ENCODE measurements at regions not wholly inside any gene's neighbourhood (a gene's known extent, or its start where the extent isn't known, plus 50 kb on each side); places are given as distances from the start of the nearest gene placed in this dataset.

- DNase-seq, result no peak
These were observed 93.0 kb downstream of the PPP1R3A start for GRCh38 chr7:113825832-113826231.

GRCh38 chr7:113824117-113824823, 94.5 kb downstream of the PPP1R3A start:
- no peak for DNase-seq

- no peak for DNase-seq
These were observed 99.3 kb downstream of the PPP1R3A start for GRCh38 chr7:113819474-113819873.

- DNase-seq, result no peak
These were observed 102.2 kb downstream of the PPP1R3A start for GRCh38 chr7:113816639-113817038.

- DNase-seq, result no peak
These were observed 105.3 kb downstream of the PPP1R3A start for GRCh38 chr7:113813471-113813870.

GRCh38 chr7:113812591-113813255, 106.1 kb downstream of the PPP1R3A start:
- DNase-seq, result no peak

GRCh38 chr7:113810080-113810744, 108.6 kb downstream of the PPP1R3A start:
- no peak for DNase-seq

GRCh38 chr7:113809581-113809980, 109.2 kb downstream of the PPP1R3A start:
- no peak for DNase-seq

GRCh38 chr7:113806633-113807327, 112.0 kb downstream of the PPP1R3A start:
- DNase-seq, result no peak

GRCh38 chr7:113805976-113806375, 112.8 kb downstream of the PPP1R3A start:
- DNase-seq, result no peak

GRCh38 chr7:113804475-113805095, 114.2 kb downstream of the PPP1R3A start:
- no peak for DNase-seq

GRCh38 chr7:113801751-113802150, 117.1 kb downstream of the PPP1R3A start:
- no peak for DNase-seq

GRCh38 chr7:113800826-113801225, 118.0 kb downstream of the PPP1R3A start:
- no peak for DNase-seq

- DNase-seq, result no peak
These were observed 118.9 kb downstream of the PPP1R3A start for GRCh38 chr7:113799896-113800295.

GRCh38 chr7:113797420-113798010, 121.3 kb downstream of the PPP1R3A start:
- no peak for DNase-seq

GRCh38 chr7:113796557-113796956, 122.3 kb downstream of the PPP1R3A start:
- no peak for DNase-seq

GRCh38 chr7:113794573-113794972, 124.2 kb downstream of the PPP1R3A start:
- DNase-seq, result no peak

GRCh38 chr7:113793171-113793570, 125.6 kb downstream of the PPP1R3A start:
- DNase-seq, result no peak

- no peak for DNase-seq
These were observed 128.8 kb downstream of the PPP1R3A start for GRCh38 chr7:113790025-113790424.

GRCh38 chr7:113787106-113787505, 131.7 kb downstream of the PPP1R3A start:
- no peak for DNase-seq

GRCh38 chr7:113784956-113785355, 133.9 kb downstream of the PPP1R3A start:
- no peak for DNase-seq

- no peak for DNase-seq
These were observed 134.5 kb downstream of the PPP1R3A start for GRCh38 chr7:113784316-113784715.

GRCh38 chr7:113783403-113783802, 135.4 kb downstream of the PPP1R3A start:
- no peak for DNase-seq
